ENCODE measurements at regions not wholly inside any gene's neighbourhood (a gene's known extent, or its start where the extent isn't known, plus 50 kb on each side); places are given as distances from the start of the nearest gene placed in this dataset.

- H3K9ac ChIP-seq (ENCODE audit: low read length) = no peak overlapping the region
- H3K4me3 ChIP-seq (ENCODE audit: low read length) = no peak overlapping the region
- no peak overlapping the region for H3K4me2 ChIP-seq (ENCODE audit: low read length)
- no peak for TF ChIP-seq REST (IDR thresholded peaks at IDR 0.05; ENCODE audit: borderline replicate concordance)
- no peak for TF ChIP-seq TAF1 (IDR thresholded peaks at IDR 0.05; ENCODE audit: low read depth)
- TF ChIP-seq MXI1 (conservative IDR thresholded peaks at IDR 0.05; ENCODE audit: poor library complexity, severe bottlenecking) = no peak
- no peak for TF ChIP-seq CTCF (IDR thresholded peaks at IDR 0.05; ENCODE audit: poor library complexity, severe bottlenecking)
- TF ChIP-seq SMC3 (conservative IDR thresholded peaks at IDR 0.05; ENCODE audit: poor library complexity) = no peak
- TF ChIP-seq EZH2 (IDR thresholded peaks at IDR 0.05; ENCODE audit: borderline replicate concordance, insufficient read depth, low read length, poor library complexity, severe bottlenecking) = no peak
- no peak for TF ChIP-seq EP300 (conservative IDR thresholded peaks at IDR 0.05; ENCODE audit: poor library complexity, severe bottlenecking)
- TF ChIP-seq RAD21 (conservative IDR thresholded peaks at IDR 0.05) = no peak
- no peak for TF ChIP-seq POLR2AphosphoS5 (IDR thresholded peaks at IDR 0.05)
- H4K20me1 ChIP-seq (ENCODE audit: insufficient read depth) = no peaks in the 10 kb centered on the region
- H3K36me3 ChIP-seq (ENCODE audit: insufficient read depth, low read length) = no peaks in the 10 kb centered on the region
- no peak overlapping the region for H3K27ac ChIP-seq (ENCODE audit: low read length)
- H3K27me3 ChIP-seq (ENCODE audit: insufficient read depth, low read depth, low read length) = no peaks in the 10 kb centered on the region
- H3K9me2 ChIP-seq (ENCODE audit: insufficient read depth, low read length) = no peaks in the 10 kb centered on the region
- no peaks in the 10 kb centered on the region for H3K9me3 ChIP-seq (ENCODE audit: low read length)
- no peaks in the 10 kb centered on the region for H3F3A ChIP-seq (ENCODE audit: insufficient read depth, low read length, poor library complexity, severe bottlenecking)
- H2AFZ ChIP-seq (ENCODE audit: low read depth, low read length) = no peak overlapping the region
- no peaks in the 10 kb centered on the region for H3K79me2 ChIP-seq (replicated peaks; ENCODE audit: insufficient read depth, low read length)
Observed at GRCh38 chr2:5781679-5782078, 89.5 kb downstream of the SOX11 start.

- Histone ChIP-seq H4K20me1 (ENCODE audit: insufficient read depth) (no peaks in the 10 kb centered on the region), H3K27ac (ENCODE audit: low read length) (no peak overlapping the region), H2AFZ (ENCODE audit: low read depth, low read length) (no peak overlapping the region), H3K4me3 (ENCODE audit: low read length) (no peak overlapping the region), H3K4me2 (ENCODE audit: low read length) (no peak overlapping the region), H3K36me3 (ENCODE audit: insufficient read depth, low read length) (no peaks in the 10 kb centered on the region), H3K9ac (ENCODE audit: low read length) (no peak overlapping the region), H3F3A (ENCODE audit: insufficient read depth, low read length, poor library complexity, severe bottlenecking) (no peaks in the 10 kb centered on the region), H3K27me3 (ENCODE audit: insufficient read depth, low read depth, low read length) (no peaks in the 10 kb centered on the region), H3K79me2 (replicated peaks; ENCODE audit: insufficient read depth, low read length) (no peaks in the 10 kb centered on the region), H3K9me2 (ENCODE audit: insufficient read depth, low read length) (no peaks in the 10 kb centered on the region), H3K9me3 (ENCODE audit: low read length) (no peaks in the 10 kb centered on the region)
- TF ChIP-seq MXI1 (conservative IDR thresholded peaks at IDR 0.05; ENCODE audit: poor library complexity, severe bottlenecking) (no peak), SMC3 (conservative IDR thresholded peaks at IDR 0.05; ENCODE audit: poor library complexity) (no peak), EP300 (conservative IDR thresholded peaks at IDR 0.05; ENCODE audit: poor library complexity, severe bottlenecking) (no peak), REST (IDR thresholded peaks at IDR 0.05; ENCODE audit: borderline replicate concordance) (no peak), POLR2AphosphoS5 (IDR thresholded peaks at IDR 0.05) (no peak), RAD21 (conservative IDR thresholded peaks at IDR 0.05) (no peak)
Observed at GRCh38 chr2:5782103-5782502, 89.9 kb downstream of the SOX11 start.

Data from neural cell (in vitro differentiated cells).